ENCODE measurements at regions not wholly inside any gene's neighbourhood (a gene's known extent, or its start where the extent isn't known, plus 50 kb on each side); places are given as distances from the start of the nearest gene placed in this dataset.

DNA sequence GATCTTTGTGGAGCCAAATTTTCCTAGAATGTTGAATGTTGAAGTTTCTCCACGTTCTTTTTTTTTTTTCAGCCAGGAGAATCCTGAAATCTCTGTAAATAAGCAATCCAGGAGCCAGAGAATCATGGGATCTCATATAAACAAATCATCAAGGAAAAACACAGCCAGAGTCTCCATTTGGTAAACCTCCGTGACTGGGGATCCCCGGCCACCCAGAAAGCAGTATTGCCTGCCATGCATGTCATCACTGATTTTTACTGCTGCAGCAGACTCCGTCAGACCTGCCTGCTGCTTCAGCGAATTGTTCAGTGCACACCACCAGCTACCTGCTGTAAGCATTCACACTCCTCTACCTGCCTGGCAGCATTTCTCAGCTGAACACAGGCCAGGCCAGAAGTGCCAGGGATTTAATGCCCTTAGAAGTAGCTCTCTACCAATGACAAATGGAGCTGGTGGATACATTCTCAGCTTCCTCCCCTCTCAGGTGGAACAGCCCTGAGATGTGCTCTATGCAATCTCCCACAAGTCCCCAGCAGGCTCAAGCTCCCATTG lies 158.6 kb downstream of the CYLD start:
- no peak for DNase-seq (ENCODE audit: low spot score)
- Mint-ChIP-seq H3K9me3 (no peaks in the 10 kb centered on the region), H3K27ac (no peak overlapping the region), H3K4me1 (ENCODE audit: low read depth) (no peaks in the 10 kb centered on the region), H3K36me3 (ENCODE audit: low read depth) (no peaks in the 10 kb centered on the region), H3K27me3 (ENCODE audit: low read depth) (no peaks in the 10 kb centered on the region), H3K4me3 (no peak overlapping the region)

DNA sequence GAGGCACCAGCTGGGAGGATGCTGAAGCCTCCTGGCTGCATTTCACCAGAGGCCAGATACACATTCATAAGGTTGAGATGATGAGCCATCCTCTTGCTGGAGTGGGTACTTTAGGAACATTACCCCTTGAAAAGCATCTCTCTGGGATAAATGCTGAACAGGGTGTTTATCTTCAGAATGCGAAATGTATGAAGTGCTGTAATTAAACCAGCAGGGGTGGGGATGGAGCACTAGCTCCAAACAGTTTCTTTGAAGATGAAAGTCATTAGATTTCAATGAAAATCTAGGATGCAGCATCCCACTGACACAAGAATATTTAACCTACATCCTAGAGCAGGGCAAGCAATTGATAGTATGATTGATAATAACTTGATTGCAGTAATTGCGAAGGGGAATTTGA lies 158.1 kb downstream of the CYLD start:
- Mint-ChIP-seq H3K36me3 (ENCODE audit: low read depth) (no peaks in the 10 kb centered on the region), H3K9me3 (no peaks in the 10 kb centered on the region), H3K4me1 (ENCODE audit: low read depth) (no peaks in the 10 kb centered on the region), H3K4me3 (no peak overlapping the region), H3K27ac (no peak overlapping the region), H3K27me3 (ENCODE audit: low read depth) (no peaks in the 10 kb centered on the region)
- DNase-seq (ENCODE audit: low spot score) = no peak

DNA sequence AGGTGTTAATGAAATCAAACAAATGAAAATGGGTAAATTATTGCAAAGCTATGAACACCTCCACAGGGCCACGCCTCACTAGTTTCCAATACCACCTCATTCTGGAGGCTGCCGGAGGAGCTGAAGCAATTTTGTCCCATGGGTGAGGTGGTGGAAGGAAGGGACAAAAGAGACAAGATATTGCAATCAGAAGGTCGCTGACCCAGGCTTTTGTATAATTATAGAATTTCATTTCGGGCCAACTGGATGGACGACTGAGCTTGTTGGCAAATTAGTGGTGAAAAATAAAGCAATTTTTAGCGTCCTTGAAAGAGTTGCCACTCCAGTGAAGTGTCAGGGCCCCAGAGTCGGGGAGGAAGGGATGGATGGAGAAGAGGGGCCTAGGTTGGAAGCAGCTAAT lies 147.9 kb downstream of the CYLD start:
- Mint-ChIP-seq H3K27ac (no peak overlapping the region), H3K4me1 (ENCODE audit: low read depth) (no peaks in the 10 kb centered on the region), H3K27me3 (ENCODE audit: low read depth) (peaks cover 3% of the 10 kb centered on the region), H3K4me3 (no peak overlapping the region), H3K9me3 (no peaks in the 10 kb centered on the region), H3K36me3 (ENCODE audit: low read depth) (no peaks in the 10 kb centered on the region)
- DNase-seq (ENCODE audit: low spot score) = no peak

DNA sequence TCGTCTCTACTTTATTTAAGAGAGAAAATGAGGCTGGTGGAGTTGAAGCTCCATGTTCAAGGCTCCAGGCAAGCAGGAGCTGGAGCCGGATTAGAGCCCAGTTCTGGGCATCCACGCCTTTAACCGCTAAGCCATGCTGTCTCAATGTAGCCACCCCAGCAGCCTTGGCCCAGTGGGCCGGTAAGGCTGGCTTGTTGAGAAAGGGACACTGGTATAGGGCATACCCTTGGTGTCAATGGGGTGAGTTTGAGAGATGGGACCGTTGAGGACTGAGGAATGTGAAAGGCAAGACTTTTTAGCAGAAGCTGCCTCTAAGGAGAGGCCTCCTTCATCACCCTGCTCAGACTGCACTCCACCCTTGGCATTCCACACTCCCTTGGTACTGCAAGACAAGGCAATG lies 147.4 kb downstream of the CYLD start:
- H3K27me3 Mint-ChIP-seq (ENCODE audit: low read depth) = peaks cover 3% of the 10 kb centered on the region
- no peaks in the 10 kb centered on the region for H3K9me3 Mint-ChIP-seq
- no peaks in the 10 kb centered on the region for H3K4me1 Mint-ChIP-seq (ENCODE audit: low read depth)
- H3K36me3 Mint-ChIP-seq (ENCODE audit: low read depth) = no peaks in the 10 kb centered on the region
- H3K27ac Mint-ChIP-seq = no peak overlapping the region
- no peak overlapping the region for H3K4me3 Mint-ChIP-seq
- no peak for DNase-seq (ENCODE audit: low spot score)

DNA sequence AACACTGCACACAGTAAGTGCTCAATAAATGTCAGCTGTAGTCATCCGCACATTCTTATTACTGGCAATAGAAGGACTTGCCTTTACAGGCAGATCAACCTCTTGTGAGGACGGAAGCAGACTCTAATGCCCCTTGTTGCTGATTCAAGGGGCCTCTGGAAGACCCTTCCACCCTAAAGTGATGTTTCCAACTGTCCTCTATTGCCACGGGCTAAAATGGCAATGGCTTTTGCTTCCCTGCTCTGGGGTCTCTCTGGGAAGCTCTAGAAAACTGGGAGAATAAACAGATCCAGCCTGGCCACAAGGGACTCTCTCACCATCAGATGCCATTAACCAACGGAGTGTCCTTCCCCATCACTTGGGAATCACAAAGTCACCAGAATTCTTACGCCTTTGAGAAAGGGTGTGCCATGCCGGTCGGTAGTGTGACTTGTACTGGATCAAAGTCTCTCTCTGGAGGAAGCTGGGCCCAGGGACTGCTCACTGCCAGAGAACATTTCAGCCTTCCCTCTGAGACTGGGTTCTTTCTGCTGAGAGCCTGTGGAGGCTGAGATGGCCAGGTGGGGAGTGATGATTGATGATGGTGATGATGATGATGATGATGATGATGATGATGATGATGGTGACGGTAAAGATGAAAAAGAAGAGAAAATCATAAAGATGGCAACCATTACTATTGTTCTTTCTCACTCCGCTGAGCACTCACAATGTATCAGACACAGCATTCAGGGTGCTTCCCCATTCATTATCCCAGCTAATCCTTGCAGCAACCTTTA lies 146.8 kb downstream of the CYLD start:
- Mint-ChIP-seq H3K4me3 (no peak overlapping the region), H3K36me3 (ENCODE audit: low read depth) (no peaks in the 10 kb centered on the region), H3K9me3 (no peaks in the 10 kb centered on the region), H3K27me3 (ENCODE audit: low read depth) (peaks cover 3% of the 10 kb centered on the region), H3K27ac (no peak overlapping the region), H3K4me1 (ENCODE audit: low read depth) (no peaks in the 10 kb centered on the region)
- DNase-seq (ENCODE audit: low spot score) = no peak

DNA sequence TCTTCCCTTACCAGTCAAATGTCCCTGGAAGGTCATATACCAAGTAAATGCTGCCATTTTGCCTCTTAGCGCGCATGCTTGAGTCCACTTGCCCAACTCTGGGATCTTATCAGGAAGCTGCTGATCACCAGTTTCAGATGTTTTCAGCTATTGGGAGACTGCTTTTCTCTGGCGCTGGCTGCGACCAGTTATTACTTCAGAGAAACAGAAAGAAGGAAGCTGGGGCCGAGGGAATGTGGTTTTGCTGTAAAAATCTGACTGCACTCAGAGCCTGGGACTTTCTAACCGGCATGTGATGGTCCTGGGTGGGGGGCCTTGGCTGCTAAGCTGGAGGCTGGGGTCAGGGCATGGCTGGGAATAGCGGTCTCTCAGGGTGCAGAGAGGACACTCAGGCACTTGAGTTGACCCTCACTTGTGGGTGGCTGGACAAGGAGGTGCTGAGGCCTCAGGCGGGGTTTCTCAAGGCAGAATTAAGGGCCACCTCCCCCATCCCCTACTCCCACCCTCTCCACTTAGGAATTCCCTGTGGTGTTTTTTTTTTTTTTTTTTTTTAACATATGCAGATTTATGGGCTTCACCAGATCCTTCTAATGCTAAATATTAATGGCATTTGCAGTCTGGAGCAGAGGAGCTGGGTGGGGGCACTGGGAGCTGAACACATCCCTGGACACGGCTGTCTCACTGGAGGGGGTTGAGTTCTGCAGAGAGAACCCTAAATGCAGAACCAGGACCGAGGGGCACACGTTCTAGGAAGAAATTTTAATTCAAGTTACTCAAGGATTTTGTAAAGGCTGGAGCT lies 145.8 kb downstream of the CYLD start:
- no peaks in the 10 kb centered on the region for H3K9me3 Mint-ChIP-seq
- no peaks in the 10 kb centered on the region for H3K4me1 Mint-ChIP-seq (ENCODE audit: low read depth)
- H3K27me3 Mint-ChIP-seq (ENCODE audit: low read depth) = peaks cover 3% of the 10 kb centered on the region
- DNase-seq (ENCODE audit: low spot score) = no peak
- H3K27ac Mint-ChIP-seq = no peak overlapping the region
- H3K4me3 Mint-ChIP-seq = no peak overlapping the region
- no peaks in the 10 kb centered on the region for H3K36me3 Mint-ChIP-seq (ENCODE audit: low read depth)

DNA sequence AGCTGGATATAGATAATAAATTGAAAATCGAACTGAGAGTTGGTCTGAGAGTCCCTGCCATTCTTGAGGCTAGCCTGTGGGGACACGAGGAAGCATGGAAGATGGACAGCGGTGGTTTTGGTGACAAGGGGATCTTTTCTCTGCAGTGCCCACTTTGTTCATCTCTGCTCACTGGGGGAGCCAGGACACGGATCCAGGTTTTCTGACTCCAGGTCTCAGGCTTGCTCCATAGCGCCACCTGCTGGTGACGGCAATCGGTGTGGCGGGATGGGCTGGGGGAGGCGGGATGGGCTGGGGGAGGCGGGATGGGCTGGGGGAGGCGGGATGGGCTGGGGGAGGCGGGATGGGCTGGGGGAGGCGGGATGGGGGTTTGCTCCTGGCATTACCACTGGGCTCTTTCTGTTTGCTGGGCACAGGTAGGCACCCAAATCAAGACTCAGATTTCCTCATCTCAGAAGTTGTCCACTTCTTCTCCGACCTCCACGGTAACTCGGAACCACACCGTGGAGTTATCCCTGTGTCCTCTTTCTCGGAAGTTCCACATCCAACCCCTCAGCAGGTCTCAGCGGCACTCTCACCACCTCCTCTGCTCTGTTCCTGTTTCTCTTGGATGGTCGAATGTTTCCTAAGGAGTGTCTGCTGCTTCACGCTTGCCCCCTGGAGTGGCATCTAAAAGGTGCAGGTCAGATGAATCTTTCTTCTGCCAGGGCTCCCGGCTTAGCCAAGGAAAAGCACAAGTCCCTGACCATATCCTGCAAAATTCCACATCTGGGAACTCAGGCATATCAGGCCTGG lies 142.4 kb downstream of the CYLD start:
- Mint-ChIP-seq H3K36me3 (ENCODE audit: low read depth) (no peaks in the 10 kb centered on the region), H3K9me3 (no peaks in the 10 kb centered on the region), H3K27me3 (ENCODE audit: low read depth) (no peaks in the 10 kb centered on the region), H3K4me3 (no peak overlapping the region), H3K4me1 (ENCODE audit: low read depth) (no peaks in the 10 kb centered on the region), H3K27ac (no peak overlapping the region)
- no peak for DNase-seq (ENCODE audit: low spot score)

DNA sequence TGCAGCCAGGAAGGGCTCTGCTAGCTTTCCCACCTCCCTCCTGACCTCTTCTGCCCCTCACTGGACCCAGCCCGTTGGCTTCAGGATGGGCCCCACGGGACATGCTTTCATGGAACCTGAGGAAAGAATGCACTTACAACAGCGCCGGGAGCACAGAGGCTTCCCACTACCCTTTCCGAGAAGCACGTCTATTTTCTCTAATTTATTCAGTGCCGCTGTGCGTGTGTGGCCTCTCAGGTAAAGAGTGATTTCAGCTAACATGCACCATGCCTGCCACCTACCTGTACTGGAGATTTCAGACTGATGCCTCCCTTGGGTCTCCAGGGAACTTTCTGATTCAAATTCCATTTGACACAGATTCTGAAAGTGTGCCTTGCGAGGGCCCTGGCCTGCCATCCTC lies 140.1 kb downstream of the CYLD start:
- no peak overlapping the region for H3K4me3 Mint-ChIP-seq
- no peaks in the 10 kb centered on the region for H3K9me3 Mint-ChIP-seq
- H3K4me1 Mint-ChIP-seq (ENCODE audit: low read depth) = no peaks in the 10 kb centered on the region
- no peaks in the 10 kb centered on the region for H3K27me3 Mint-ChIP-seq (ENCODE audit: low read depth)
- H3K27ac Mint-ChIP-seq = no peak overlapping the region
- no peaks in the 10 kb centered on the region for H3K36me3 Mint-ChIP-seq (ENCODE audit: low read depth)
- DNase-seq (ENCODE audit: low spot score) = no peak

DNA sequence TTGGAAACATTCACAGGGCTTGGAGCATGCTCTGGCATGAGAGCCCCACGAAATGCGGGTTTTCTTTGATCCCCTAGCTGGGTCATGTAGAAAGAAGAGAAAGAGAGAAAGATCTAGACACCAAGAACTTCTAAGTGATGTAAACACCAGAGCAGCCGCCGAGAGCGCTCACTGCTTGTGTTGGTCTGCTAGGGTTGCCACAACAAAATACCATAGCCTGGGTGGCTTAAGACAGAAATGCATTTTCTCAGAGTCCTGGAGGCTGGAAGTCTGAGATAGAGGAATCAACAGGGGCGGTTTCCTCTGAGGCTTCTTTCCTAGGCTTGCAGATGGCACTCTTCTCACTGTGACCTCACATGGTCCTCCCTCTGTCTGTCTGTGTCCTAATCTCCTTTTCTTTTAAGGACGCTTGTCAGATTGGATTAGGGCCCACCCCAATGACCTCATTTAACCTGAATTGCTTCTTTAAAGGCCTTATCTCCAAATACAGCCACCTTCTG lies 139.5 kb downstream of the CYLD start:
- Mint-ChIP-seq H3K9me3 (no peaks in the 10 kb centered on the region), H3K27ac (no peak overlapping the region), H3K27me3 (ENCODE audit: low read depth) (no peaks in the 10 kb centered on the region), H3K4me1 (ENCODE audit: low read depth) (no peaks in the 10 kb centered on the region), H3K4me3 (no peak overlapping the region), H3K36me3 (ENCODE audit: low read depth) (no peaks in the 10 kb centered on the region)
- DNase-seq (ENCODE audit: low spot score) = no peak

DNA sequence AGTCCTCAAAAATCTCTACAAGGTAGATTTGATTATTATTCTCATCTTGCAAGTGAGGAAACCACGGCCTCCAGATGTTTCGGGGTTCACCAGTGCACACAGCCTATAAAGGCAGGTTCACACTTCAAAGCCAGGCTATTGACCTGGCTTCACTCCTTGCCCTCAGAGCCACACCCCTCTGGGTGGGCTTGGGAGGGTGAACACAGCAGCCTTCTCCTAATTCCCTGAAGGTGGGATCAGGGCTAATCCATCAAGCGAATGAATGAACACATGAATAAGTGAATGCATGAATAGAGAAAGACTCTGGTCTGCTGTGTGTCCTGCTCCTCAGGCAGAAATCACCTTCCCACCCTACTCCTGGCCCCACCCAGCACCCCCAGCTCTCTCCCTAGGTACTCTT lies 139.0 kb downstream of the CYLD start:
- H3K36me3 Mint-ChIP-seq (ENCODE audit: low read depth) = no peaks in the 10 kb centered on the region

DNA sequence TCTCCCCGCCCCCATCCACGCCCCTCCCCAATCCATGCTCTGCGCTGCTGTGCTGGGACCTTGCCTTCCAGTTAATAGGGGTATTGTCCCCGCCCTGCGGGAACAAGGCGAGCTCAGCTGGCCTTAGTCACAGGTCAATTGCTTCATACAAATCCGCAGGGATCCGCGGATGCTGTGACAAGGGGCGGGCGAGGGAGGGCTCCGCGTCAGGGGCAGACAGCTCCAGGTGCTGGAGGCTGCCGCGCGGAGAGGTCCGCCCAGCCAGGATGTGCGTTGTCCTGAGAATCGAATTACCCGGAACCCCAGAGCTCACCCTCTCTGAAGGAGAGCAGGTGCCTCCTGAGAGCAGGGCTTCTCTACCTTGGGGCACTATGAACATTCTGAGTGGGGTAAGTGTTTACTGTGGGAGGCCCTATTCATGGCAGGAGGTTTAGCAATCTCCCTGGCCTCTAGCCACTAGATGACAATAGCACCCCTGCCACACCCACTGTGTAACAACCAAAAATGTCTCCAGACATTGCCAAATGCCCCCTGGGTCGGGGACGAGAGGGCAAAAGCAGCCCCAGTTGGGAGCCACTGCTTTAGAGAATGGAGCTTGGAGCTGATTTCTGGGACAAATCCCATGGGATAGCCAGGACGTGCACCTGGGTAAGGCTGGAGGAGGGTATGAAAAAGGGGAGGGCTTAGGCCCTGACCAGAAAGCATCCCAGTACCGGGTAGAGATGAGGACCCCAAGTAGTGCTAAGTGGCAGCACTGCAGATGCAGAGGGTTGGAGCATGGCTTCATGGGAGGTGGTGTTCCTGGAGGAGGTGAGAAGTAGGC lies 138.2 kb downstream of the CYLD start:
- Mint-ChIP-seq H3K4me3 (no peak overlapping the region), H3K36me3 (ENCODE audit: low read depth) (no peaks in the 10 kb centered on the region), H3K4me1 (ENCODE audit: low read depth) (no peaks in the 10 kb centered on the region), H3K9me3 (no peaks in the 10 kb centered on the region), H3K27ac (no peak overlapping the region), H3K27me3 (ENCODE audit: low read depth) (peaks cover 4% of the 10 kb centered on the region)
- DNase-seq (ENCODE audit: low spot score) = no peak

More for the DNA sequence above, 139.0 kb downstream of the CYLD start:
- Mint-ChIP-seq H3K27ac (no peak overlapping the region), H3K4me3 (no peak overlapping the region), H3K9me3 (no peaks in the 10 kb centered on the region), H3K4me1 (ENCODE audit: low read depth) (no peaks in the 10 kb centered on the region), H3K27me3 (ENCODE audit: low read depth) (no peaks in the 10 kb centered on the region)
- no peak for DNase-seq (ENCODE audit: low spot score)

DNA sequence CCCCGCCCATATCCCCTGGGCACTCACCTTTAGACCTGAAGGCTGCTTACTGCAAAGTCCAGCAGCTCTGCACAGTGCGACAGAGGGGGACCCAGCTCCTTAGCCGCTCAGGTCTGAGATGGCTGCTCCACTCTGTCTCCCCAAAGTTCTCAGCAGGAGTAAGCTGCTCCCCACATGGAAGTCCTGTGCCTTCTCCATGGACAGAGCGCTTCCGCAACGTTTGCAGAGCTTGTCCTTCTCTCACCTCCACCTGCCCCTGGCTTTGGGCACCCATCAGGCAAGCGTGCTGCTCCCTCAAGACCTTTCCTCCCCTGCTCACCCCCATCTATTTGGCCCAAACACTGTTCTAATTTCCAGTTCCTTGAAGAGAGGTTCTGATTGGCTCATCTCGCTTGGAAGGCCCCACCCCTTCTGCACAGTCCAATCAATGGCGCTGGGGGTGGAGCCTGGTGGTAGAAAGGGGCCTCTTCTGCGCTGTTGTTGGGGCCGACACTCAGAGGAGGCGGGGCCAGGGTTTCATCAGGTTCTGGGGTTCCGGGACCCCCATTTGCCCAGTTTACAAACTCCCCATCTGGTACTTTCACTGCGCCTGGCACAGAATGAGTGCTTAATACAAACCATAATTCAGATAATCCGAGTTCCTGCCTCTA lies 137.2 kb downstream of the CYLD start:
- DNase-seq (ENCODE audit: low spot score) = no peak
- Mint-ChIP-seq H3K27me3 (ENCODE audit: low read depth) (peaks cover 6% of the 10 kb centered on the region), H3K36me3 (ENCODE audit: low read depth) (no peaks in the 10 kb centered on the region), H3K4me3 (no peak overlapping the region), H3K4me1 (ENCODE audit: low read depth) (no peaks in the 10 kb centered on the region), H3K9me3 (no peaks in the 10 kb centered on the region), H3K27ac (no peak overlapping the region)

DNA sequence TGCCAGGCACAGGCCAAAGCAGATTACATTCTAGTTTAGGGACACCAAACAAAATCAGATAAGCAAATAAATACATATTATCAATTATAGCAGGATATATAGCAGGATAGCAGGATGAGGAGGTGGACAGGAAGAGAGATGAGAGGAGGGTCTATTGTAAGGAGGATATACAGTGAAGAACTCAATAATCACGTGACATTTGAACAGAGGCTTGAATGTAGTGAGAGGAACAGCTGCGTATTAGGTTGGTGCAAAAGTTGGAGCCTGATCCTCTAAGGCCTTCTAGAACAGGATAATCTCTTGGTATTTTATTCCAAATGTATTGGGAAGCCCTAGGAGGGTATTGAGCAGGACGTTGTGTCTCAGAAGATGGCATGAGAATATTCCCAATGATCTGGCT lies 136.7 kb downstream of the CYLD start:
- Mint-ChIP-seq H3K4me1 (ENCODE audit: low read depth) (no peaks in the 10 kb centered on the region), H3K9me3 (no peaks in the 10 kb centered on the region), H3K36me3 (ENCODE audit: low read depth) (no peaks in the 10 kb centered on the region), H3K27ac (no peak overlapping the region), H3K27me3 (ENCODE audit: low read depth) (peaks cover 6% of the 10 kb centered on the region), H3K4me3 (no peak overlapping the region)
- DNase-seq (ENCODE audit: low spot score) = no peak

Data from T-helper 2 cell treated with Interferon-gamma antibody and Interleukin-4, amounts not matched to agents 5 μg/mL and 100 μg/mL, for 36 hours (primary cell).